ENCODE measurements at regions not wholly inside any gene's neighbourhood (a gene's known extent, or its start where the extent isn't known, plus 50 kb on each side); places are given as distances from the start of the nearest gene placed in this dataset.

DNA sequence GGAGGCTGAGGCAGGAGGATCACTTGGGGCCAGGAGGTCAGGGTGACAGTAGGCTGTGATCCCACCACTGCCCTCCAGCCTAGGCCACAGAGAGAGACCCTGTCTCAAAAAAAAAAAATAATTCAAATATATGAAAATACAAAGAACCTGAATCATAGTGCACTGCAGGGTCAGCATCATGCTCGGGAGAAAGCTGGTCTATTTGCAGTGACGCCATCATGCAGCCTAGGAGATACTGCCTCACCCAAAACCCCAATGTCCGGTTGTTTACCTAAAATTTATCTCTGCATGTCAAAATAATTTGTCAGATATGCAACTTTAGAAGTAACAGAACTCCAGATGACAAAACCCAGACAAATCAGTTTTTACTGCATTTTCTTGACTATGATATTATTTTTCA, 61.5 kb upstream of the ALKAL2 start:
- TF ChIP-seq, protein P1, sequence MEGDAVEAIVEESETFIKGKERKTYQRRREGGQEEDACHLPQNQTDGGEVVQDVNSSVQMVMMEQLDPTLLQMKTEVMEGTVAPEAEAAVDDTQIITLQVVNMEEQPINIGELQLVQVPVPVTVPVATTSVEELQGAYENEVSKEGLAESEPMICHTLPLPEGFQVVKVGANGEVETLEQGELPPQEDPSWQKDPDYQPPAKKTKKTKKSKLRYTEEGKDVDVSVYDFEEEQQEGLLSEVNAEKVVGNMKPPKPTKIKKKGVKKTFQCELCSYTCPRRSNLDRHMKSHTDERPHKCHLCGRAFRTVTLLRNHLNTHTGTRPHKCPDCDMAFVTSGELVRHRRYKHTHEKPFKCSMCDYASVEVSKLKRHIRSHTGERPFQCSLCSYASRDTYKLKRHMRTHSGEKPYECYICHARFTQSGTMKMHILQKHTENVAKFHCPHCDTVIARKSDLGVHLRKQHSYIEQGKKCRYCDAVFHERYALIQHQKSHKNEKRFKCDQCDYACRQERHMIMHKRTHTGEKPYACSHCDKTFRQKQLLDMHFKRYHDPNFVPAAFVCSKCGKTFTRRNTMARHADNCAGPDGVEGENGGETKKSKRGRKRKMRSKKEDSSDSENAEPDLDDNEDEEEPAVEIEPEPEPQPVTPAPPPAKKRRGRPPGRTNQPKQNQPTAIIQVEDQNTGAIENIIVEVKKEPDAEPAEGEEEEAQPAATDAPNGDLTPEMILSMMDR (IDR thresholded peaks at IDR 0.05; ENCODE audit: insufficient read depth, low read depth, low read length) = no peak
- TF ChIP-seq EZH2 (IDR thresholded peaks at IDR 0.05; ENCODE audit: insufficient read depth, low read length) = no peak

Data from astrocyte (in vitro differentiated cells and primary cell).